ENCODE measurements at regions not wholly inside any gene's neighbourhood (a gene's known extent, or its start where the extent isn't known, plus 50 kb on each side); places are given as distances from the start of the nearest gene placed in this dataset.

GRCh38 chr6:148212366-148212765 is 130.3 kb upstream of the SASH1 start:
- TF ChIP-seq YY1 (IDR thresholded peaks at IDR 0.05; ENCODE audit: low read depth, low read length), result no peak
- no peak for TF ChIP-seq POLR2A (IDR thresholded peaks at IDR 0.05; ENCODE audit: control extremely low read depth in 1 of 2, low read depth in 2 of 2, low read length in 2 of 2)
- no peak for TF ChIP-seq CTCF (IDR thresholded peaks at IDR 0.05; ENCODE audit: control extremely low read depth in 1 of 3, insufficient read depth in 1 of 3, low read depth in 1 of 3, low read length in 3 of 3)
- TF ChIP-seq SIN3A (conservative IDR thresholded peaks at IDR 0.05 in 1 of 2, IDR thresholded peaks at IDR 0.05 in 1 of 2; ENCODE audit: low read depth in 1 of 2, low read length in 2 of 2), result no peak
- no peak for TF ChIP-seq POLR2AphosphoS5 (IDR thresholded peaks at IDR 0.05; ENCODE audit: low read depth, low read length)
- no peak for TF ChIP-seq JUN (IDR thresholded peaks at IDR 0.05; ENCODE audit: low read depth, low read length)

All from H1 (cell line).